Spinal cord (tissue), 9 donors: ENCODE measurements at regions not wholly inside any gene's neighbourhood (a gene's known extent, or its start where the extent isn't known, plus 50 kb on each side); places are given as distances from the start of the nearest gene placed in this dataset.

Experiments
- DNase-seq, 6 donors: peaks; one replicate each; pipeline versions ENCODE4 v3.0.0 to v3.0.0-alpha.2; 2013 to 2015; ENCODE audit warnings: low spot score in 6 of 6, low read depth in 4 of 6
- H3K27ac ChIP-seq: one replicate; pipeline ENCODE4 v1.5.1; 2013; ENCODE audit warnings: low read depth, low read length, control low read depth
- H3K27me3 ChIP-seq: one replicate; pipeline ENCODE4 v1.6.1; 2013; ENCODE audit warnings: low read length; ENCODE audit not compliant: control insufficient read depth, insufficient read depth
- H3K36me3 ChIP-seq: one replicate; pipeline ENCODE4 v1.6.1; 2013; ENCODE audit warnings: low read length; ENCODE audit not compliant: control insufficient read depth, insufficient read depth
- H3K4me1 ChIP-seq: one replicate; pipeline ENCODE4 v1.6.1; 2013; ENCODE audit warnings: low read length; ENCODE audit not compliant: control insufficient read depth, insufficient read depth
- H3K4me3 ChIP-seq: one replicate; pipeline ENCODE4 v1.5.1; 2013; ENCODE audit warnings: low read depth, low read length, control low read depth
- H3K9me3 ChIP-seq: one replicate; pipeline ENCODE4 v1.6.1; 2013; ENCODE audit warnings: low read length; ENCODE audit not compliant: control insufficient read depth, insufficient read depth
- WGBS: methylation state at CpG from one replicate; pipeline ENCODE4 v1.1.5; 2013; ENCODE audit warnings: missing lambda C conversion rate; ENCODE audit not compliant: insufficient coverage; 5-methylcytosine and 5-hydroxymethylcytosine counted together
- donor health status: healthy.

- Histone ChIP-seq H3K9me3 (peaks cover 2% of the 10 kb centered on the region), H3K27me3 (no peaks in the 10 kb centered on the region), H3K4me3 (no peak overlapping the region), H3K27ac (no peak overlapping the region), H3K4me1 (no peaks in the 10 kb centered on the region), H3K36me3 (no peaks in the 10 kb centered on the region)
- no peak for DNase-seq
- 72% methylated on average over 2 of the region's 3 CpGs for WGBS
Measured at GRCh38 chr6:63063631-63064271, 147.5 kb upstream of the FKBP1C start.

- no peaks in the 10 kb centered on the region for H3K36me3 ChIP-seq
- H3K27me3 ChIP-seq: no peaks in the 10 kb centered on the region
- no peak for DNase-seq
- H3K4me3 ChIP-seq: no peak overlapping the region
- WGBS: 63% methylated on average over 3 of the region's 3 CpGs
- H3K27ac ChIP-seq: no peak overlapping the region
- peaks cover 2% of the 10 kb centered on the region for H3K9me3 ChIP-seq
- H3K4me1 ChIP-seq: no peaks in the 10 kb centered on the region
Measured at GRCh38 chr6:63066055-63066704, 145.1 kb upstream of the FKBP1C start.

GRCh38 chr6:63094947-63095346 is 116.3 kb upstream of the FKBP1C start:
- 61% methylated on average over 3 of the region's 6 CpGs for WGBS
- H3K4me1 ChIP-seq: no peaks in the 10 kb centered on the region

GRCh38 chr6:63097222-63097621 is 114.0 kb upstream of the FKBP1C start:
- Histone ChIP-seq H3K36me3 (no peaks in the 10 kb centered on the region), H3K27ac (no peak overlapping the region), H3K27me3 (no peaks in the 10 kb centered on the region), H3K4me1 (no peaks in the 10 kb centered on the region), H3K9me3 (no peaks in the 10 kb centered on the region), H3K4me3 (no peak overlapping the region)
- no CpG with 5 or more reads among the region's 1 CpG for WGBS
- no peak for DNase-seq

More at GRCh38 chr6:63094947-63095346, 116.3 kb upstream of the FKBP1C start:
- H3K36me3 ChIP-seq: no peaks in the 10 kb centered on the region
- no peaks in the 10 kb centered on the region for H3K27me3 ChIP-seq
- H3K9me3 ChIP-seq: no peaks in the 10 kb centered on the region
- no peak overlapping the region for H3K27ac ChIP-seq
- no peak overlapping the region for H3K4me3 ChIP-seq
- DNase-seq: no peak

GRCh38 chr6:63098789-63099188 is 112.5 kb upstream of the FKBP1C start:
- Histone ChIP-seq H3K36me3 (no peaks in the 10 kb centered on the region), H3K9me3 (no peaks in the 10 kb centered on the region), H3K27me3 (no peaks in the 10 kb centered on the region), H3K4me3 (no peak overlapping the region), H3K27ac (no peak overlapping the region), H3K4me1 (no peaks in the 10 kb centered on the region)
- 100% methylated on average over 1 of the region's 4 CpGs for WGBS
- DNase-seq: no peak

- WGBS: 100% methylated on average over 1 of the region's 6 CpGs
- Histone ChIP-seq H3K4me3 (no peak overlapping the region), H3K9me3 (no peaks in the 10 kb centered on the region), H3K36me3 (no peaks in the 10 kb centered on the region), H3K27ac (no peak overlapping the region), H3K27me3 (no peaks in the 10 kb centered on the region), H3K4me1 (no peaks in the 10 kb centered on the region)
- no peak for DNase-seq
Measured at GRCh38 chr6:63099772-63100459, 111.4 kb upstream of the FKBP1C start.

- Histone ChIP-seq H3K36me3 (no peaks in the 10 kb centered on the region), H3K27ac (no peak overlapping the region), H3K4me3 (no peak overlapping the region), H3K9me3 (no peaks in the 10 kb centered on the region), H3K27me3 (no peaks in the 10 kb centered on the region), H3K4me1 (no peaks in the 10 kb centered on the region)
- no CpG with 5 or more reads among the region's 2 CpGs for WGBS
- no peak for DNase-seq
Measured at GRCh38 chr6:63114610-63115211, 96.6 kb upstream of the FKBP1C start.

GRCh38 chr6:63121166-63121565 is 90.1 kb upstream of the FKBP1C start:
- Histone ChIP-seq H3K27ac (no peak overlapping the region), H3K4me1 (no peaks in the 10 kb centered on the region), H3K4me3 (no peak overlapping the region), H3K36me3 (no peaks in the 10 kb centered on the region), H3K27me3 (no peaks in the 10 kb centered on the region), H3K9me3 (no peaks in the 10 kb centered on the region)
- no peak for DNase-seq
- 71% methylated on average over 1 of the region's 2 CpGs for WGBS

GRCh38 chr6:63140114-63140513 is 71.2 kb upstream of the FKBP1C start:
- Histone ChIP-seq H3K27ac (no peak overlapping the region), H3K9me3 (peaks cover 3% of the 10 kb centered on the region), H3K4me1 (no peaks in the 10 kb centered on the region), H3K36me3 (no peaks in the 10 kb centered on the region), H3K27me3 (no peaks in the 10 kb centered on the region), H3K4me3 (no peak overlapping the region)
- WGBS: 96% methylated on average over 3 of the region's 3 CpGs
- DNase-seq: no peak
